Transverse colon (tissue), 4 donors: ENCODE measurements at regions not wholly inside any gene's neighbourhood (a gene's known extent, or its start where the extent isn't known, plus 50 kb on each side); places are given as distances from the start of the nearest gene placed in this dataset.
A peak's percentile ranks its signal among the peaks of the same experiment; 100 is the strongest.

ENCODE experiments used
- DNase-seq: peaks from one replicate; pipeline ENCODE4 v3.0.0-alpha.2; 2019
- H3K27ac ChIP-seq, 4 donors: fragments of 200-600 bp; sonication (generic); 2 replicates each; pipeline ENCODE4 v1.5.1; 2016 to 2018; ENCODE audit warnings: inconsistent platforms in 4 of 4
- H3K27me3 ChIP-seq: fragments of 200-600 bp; sonication (generic); 2 replicates; pipeline ENCODE4 v1.5.1; 2017; ENCODE audit warnings: inconsistent platforms
- H3K36me3 ChIP-seq, 4 donors: fragments of 200-600 bp; sonication (generic); 2 replicates each; pipeline ENCODE4 v1.5.1; 2017 to 2019; ENCODE audit warnings: inconsistent platforms in 4 of 4
- H3K4me1 ChIP-seq, 4 donors: fragments of 200-600 bp; sonication (generic); 2 replicates each; pipeline ENCODE4 v1.5.1; 2017 to 2020; ENCODE audit warnings: inconsistent platforms in 4 of 4
- H3K4me3 ChIP-seq, 4 donors: fragments of 200-600 bp; sonication (generic); 1 replicate in 1 of 4; 2 replicates in 3 of 4; pipeline versions ENCODE4 v1.5.1 to v1.6.1; 2017 to 2019; ENCODE audit warnings: inconsistent platforms in 4 of 4
- H3K9me3 ChIP-seq, 2 donors: fragments of 200-600 bp; sonication (generic); 2 replicates each; pipeline ENCODE4 v1.5.1; 2017 to 2019; ENCODE audit warnings: inconsistent platforms in 2 of 2
- CTCF ChIP-seq, 5 experiments: fragments of 200-600 bp in 3 of 5; fragments of 450-650 bp in 2 of 5; sonication (generic) in 3 of 5; IDR thresholded peaks; 1 replicate in 2 of 5; 2 replicates in 3 of 5; pipeline ENCODE4 v1.5.1; 2016 to 2017; ENCODE audit warnings: antibody characterized with exemption in 5 of 5, inconsistent platforms in 3 of 5, mild to moderate bottlenecking in 2 of 5, moderate library complexity in 1 of 5
- EP300 ChIP-seq: sonication (generic); formaldehyde crosslinking; IDR thresholded peaks from one replicate; pipeline ENCODE4 v1.6.1; 2017; ENCODE audit warnings: antibody characterized with exemption, low read depth
- POLR2A ChIP-seq: fragments of 450-650 bp; IDR thresholded peaks from one replicate; pipeline ENCODE4 v1.6.1; 2016; ENCODE audit warnings: antibody characterized with exemption, mild to moderate bottlenecking, moderate library complexity
- POLR2AphosphoS5 ChIP-seq, 3 donors: sonication (generic); formaldehyde crosslinking; IDR thresholded peaks; one replicate each; pipeline ENCODE4 v1.6.1; 2016; ENCODE audit warnings: antibody characterized with exemption in 3 of 3
- whole genome bisulfite sequencing, 2 donors: methylation state at CpG; one replicate each; pipeline ENCODE4 v1.1.5; 2018; ENCODE audit warnings: low coverage in 1 of 2; 5-methylcytosine and 5-hydroxymethylcytosine counted together
- in situ Hi-C, 4 donors: fragments of 200-750 bp; cut with MboI; loops; one replicate each; pipeline versions ENCODE4 v1.15.0 to v1.15.1; 2017; ENCODE audit warnings: low sequenced_read_pairs in 3 of 4, low pct_ligation_motif_present in 1 of 4, low pct_unique_long_range_greater_than_20kb in 1 of 4
- intact Hi-C: fragments of 100-400 bp; cut with DNase I; formaldehyde crosslinking; loops from one replicate; pipeline ENCODE4 v1.15.1; 2023; ENCODE audit warnings: low total_unique reads

GRCh38 chr3:137071104-137071503 is 113.3 kb downstream of the IL20RB start:
- TF ChIP-seq POLR2A (no peak), POLR2AphosphoS5 (IDR thresholded peaks at IDR 0.05) (no peak), CTCF (IDR thresholded peaks at IDR 0.05) (no peak), EP300 (no peak)
- H3K4me1 ChIP-seq = no peaks in the 10 kb centered on the region
- intact Hi-C loops = no loop called here
- 28% methylated on average over 1 of the region's 1 CpG; no CpG with 5 or more reads in 1 of the 2 donors for WGBS, 2 donors
- no peaks in the 10 kb centered on the region for H3K27me3 ChIP-seq
- no peaks in the 10 kb centered on the region for H3K36me3 ChIP-seq
- no peaks in the 10 kb centered on the region for H3K9me3 ChIP-seq
- H3K27ac ChIP-seq = no peak overlapping the region
- DNase-seq = peak; percentile 31
- H3K4me3 ChIP-seq = no peak overlapping the region
- in situ Hi-C loops = no loop called here

- 82% methylated on average over 2 of the region's 2 CpGs; no CpG with 5 or more reads in 1 of the 2 donors for WGBS, 2 donors
- DNase-seq = no peak
- intact Hi-C loops = no loop called here
- no peaks in the 10 kb centered on the region for H3K4me1 ChIP-seq
- no peak overlapping the region for H3K27ac ChIP-seq
- TF ChIP-seq POLR2AphosphoS5 (IDR thresholded peaks at IDR 0.05) (no peak), CTCF (IDR thresholded peaks at IDR 0.05) (no peak), POLR2A (no peak), EP300 (no peak)
- H3K4me3 ChIP-seq = no peak overlapping the region
- no peaks in the 10 kb centered on the region for H3K36me3 ChIP-seq
- peaks cover 5% of the 10 kb centered on the region for H3K27me3 ChIP-seq
- no peaks in the 10 kb centered on the region for H3K9me3 ChIP-seq
- in situ Hi-C loops = no loop called here
Observed at GRCh38 chr3:137075020-137075419, 117.2 kb downstream of the IL20RB start.

GRCh38 chr3:137078040-137078439 is 120.3 kb downstream of the IL20RB start:
- no peaks in the 10 kb centered on the region for H3K36me3 ChIP-seq
- no peak overlapping the region for H3K4me3 ChIP-seq
- peaks cover 5% of the 10 kb centered on the region for H3K27me3 ChIP-seq
- no peak for DNase-seq
- WGBS, 2 donors = 69 to 75% methylated on average over 2 of the region's 2 CpGs
- H3K4me1 ChIP-seq = no peaks in the 10 kb centered on the region
- intact Hi-C loops = no loop called here
- no peak overlapping the region for H3K27ac ChIP-seq
- no peaks in the 10 kb centered on the region for H3K9me3 ChIP-seq
- no peak for TF ChIP-seq EP300
- no peak for TF ChIP-seq CTCF (IDR thresholded peaks at IDR 0.05)
- no peak for TF ChIP-seq POLR2AphosphoS5 (IDR thresholded peaks at IDR 0.05)
- no peak for TF ChIP-seq POLR2A
- in situ Hi-C loops = no loop called here

- TF ChIP-seq POLR2AphosphoS5 (IDR thresholded peaks at IDR 0.05) = no peak
- TF ChIP-seq CTCF (IDR thresholded peaks at IDR 0.05) = no peak
- TF ChIP-seq POLR2A = no peak
- no peak for TF ChIP-seq EP300
- H3K27ac ChIP-seq = no peak overlapping the region
- no peak overlapping the region for H3K4me3 ChIP-seq
- in situ Hi-C loops = no loop called here
- intact Hi-C loops = no loop called here
- H3K4me1 ChIP-seq = no peaks in the 10 kb centered on the region
- WGBS, 2 donors = 71 to 88% methylated on average over 2 of the region's 2 CpGs
- DNase-seq = no peak
- H3K27me3 ChIP-seq = peaks cover 5% of the 10 kb centered on the region
- no peaks in the 10 kb centered on the region for H3K9me3 ChIP-seq
- H3K36me3 ChIP-seq = no peaks in the 10 kb centered on the region
Observed at GRCh38 chr3:137079571-137079970, 121.8 kb downstream of the IL20RB start.
